HFF-Myc (cell line): ENCODE measurements at regions not wholly inside any gene's neighbourhood (a gene's known extent, or its start where the extent isn't known, plus 50 kb on each side); places are given as distances from the start of the nearest gene placed in this dataset.
"Not testable (repeated sequence)": the region's sequence is repeated elsewhere in the genome, so short reads cannot be mapped to it uniquely, and the experiment has no call there.

Source experiments
- DNase-seq: peaks from one replicate; pipeline ENCODE4 v3.0.0-alpha.2; 2011; ENCODE audit warnings: low read depth; ENCODE audit errors: extremely low read depth
- H3K4me3 ChIP-seq: replicated peaks from 2 replicates; pipeline ENCODE4 v1.5.1; 2011; ENCODE audit warnings: low read depth, mild to moderate bottlenecking, control low read depth, low read length
- CTCF ChIP-seq: IDR thresholded peaks from 2 replicates; pipeline ENCODE4 v1.5.1; 2012; ENCODE audit warnings: mild to moderate bottlenecking, low read depth, low read length, control low read depth; ENCODE audit errors: missing control alignments

- H3K4me3 ChIP-seq, result no peak overlapping the region
- no peak for DNase-seq
- TF ChIP-seq CTCF, result no peak
These were observed 150.2 kb upstream of the MAMLD1 start for GRCh38 chrX:150212672-150213480.

- no peak for DNase-seq
- no peak for TF ChIP-seq CTCF
- no peak overlapping the region for H3K4me3 ChIP-seq
These were observed 149.6 kb upstream of the MAMLD1 start for GRCh38 chrX:150213481-150214030.

- not testable (repeated sequence) for H3K4me3 ChIP-seq, DNase-seq
These were observed 147.1 kb upstream of the MAMLD1 start for GRCh38 chrX:150216000-150216399.

GRCh38 chrX:150216716-150217115 lies 146.4 kb upstream of the MAMLD1 start:
- DNase-seq, result no peak
- no peak overlapping the region for H3K4me3 ChIP-seq
- no peak for TF ChIP-seq CTCF

- no peak overlapping the region for H3K4me3 ChIP-seq
- DNase-seq, result no peak
- TF ChIP-seq CTCF, result no peak
These were observed 145.5 kb upstream of the MAMLD1 start for GRCh38 chrX:150217609-150218008.

GRCh38 chrX:150219374-150220185 lies 143.5 kb upstream of the MAMLD1 start:
- TF ChIP-seq CTCF, result no peak
- no peak for DNase-seq
- no peak overlapping the region for H3K4me3 ChIP-seq
